CD4-positive, alpha-beta T cell treated with Interleukin-21 for 1 hour (primary cell): ENCODE measurements at regions not wholly inside any gene's neighbourhood (a gene's known extent, or its start where the extent isn't known, plus 50 kb on each side); places are given as distances from the start of the nearest gene placed in this dataset.

ENCODE experiments used
- DNase-seq: peaks from one replicate; pipeline ENCODE4 v3.0.0-alpha.2; 2020

GRCh38 chr11:32210556-32210955 is 119.7 kb downstream of the RCN1 start:
- no peak for DNase-seq

GRCh38 chr11:32213223-32213622 is 122.3 kb downstream of the RCN1 start:
- no peak for DNase-seq

- DNase-seq, result no peak
Measured at GRCh38 chr11:32215157-32215556, 124.3 kb downstream of the RCN1 start.

GRCh38 chr11:32216749-32217148 is 125.9 kb downstream of the RCN1 start:
- no peak for DNase-seq

GRCh38 chr11:32219320-32219719 is 128.4 kb downstream of the RCN1 start:
- no peak for DNase-seq

GRCh38 chr11:32221476-32222032 is 130.7 kb downstream of the RCN1 start:
- no peak for DNase-seq

DNA sequence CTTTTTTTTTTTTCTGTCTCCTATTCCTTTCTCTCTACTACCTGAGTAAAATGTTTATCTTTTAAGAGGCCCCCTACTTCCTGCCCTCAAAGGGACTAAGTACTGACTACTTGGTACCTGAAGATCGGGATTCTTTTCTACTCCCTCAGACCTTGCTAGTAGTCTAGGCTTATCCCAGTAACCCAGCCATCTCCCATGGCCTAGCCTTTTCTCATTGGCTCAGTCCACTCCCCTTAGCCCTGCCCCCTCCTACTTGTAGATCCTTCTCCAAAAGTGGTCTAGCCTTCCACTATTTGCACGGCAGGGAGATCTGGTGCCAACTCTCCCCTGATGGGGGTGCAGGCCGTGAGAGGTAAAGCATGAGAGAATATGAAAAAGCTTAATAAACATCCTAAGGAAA is 133.7 kb downstream of the RCN1 start:
- no peak for DNase-seq

GRCh38 chr11:32225571-32226285 is 134.9 kb downstream of the RCN1 start:
- DNase-seq, result no peak

DNA sequence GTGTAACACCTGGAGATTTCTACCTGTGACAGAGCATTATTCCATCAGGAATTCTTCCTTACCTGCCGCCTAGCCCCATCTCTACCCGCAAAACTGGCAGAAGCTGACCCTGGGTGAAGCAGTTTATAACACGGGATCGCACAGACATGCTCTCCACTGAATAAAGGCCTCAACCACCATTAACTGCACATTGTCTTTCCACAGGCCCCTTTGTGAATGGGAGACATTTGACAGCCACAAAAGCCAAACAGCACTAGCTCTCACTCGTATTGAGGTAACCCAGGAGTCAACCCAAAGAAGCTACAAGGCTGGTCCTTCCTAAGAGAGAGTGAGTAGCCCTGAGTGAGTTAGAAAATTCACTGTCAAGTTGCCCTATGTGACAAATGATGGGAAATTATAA is 135.6 kb downstream of the RCN1 start:
- DNase-seq, result no peak

DNA sequence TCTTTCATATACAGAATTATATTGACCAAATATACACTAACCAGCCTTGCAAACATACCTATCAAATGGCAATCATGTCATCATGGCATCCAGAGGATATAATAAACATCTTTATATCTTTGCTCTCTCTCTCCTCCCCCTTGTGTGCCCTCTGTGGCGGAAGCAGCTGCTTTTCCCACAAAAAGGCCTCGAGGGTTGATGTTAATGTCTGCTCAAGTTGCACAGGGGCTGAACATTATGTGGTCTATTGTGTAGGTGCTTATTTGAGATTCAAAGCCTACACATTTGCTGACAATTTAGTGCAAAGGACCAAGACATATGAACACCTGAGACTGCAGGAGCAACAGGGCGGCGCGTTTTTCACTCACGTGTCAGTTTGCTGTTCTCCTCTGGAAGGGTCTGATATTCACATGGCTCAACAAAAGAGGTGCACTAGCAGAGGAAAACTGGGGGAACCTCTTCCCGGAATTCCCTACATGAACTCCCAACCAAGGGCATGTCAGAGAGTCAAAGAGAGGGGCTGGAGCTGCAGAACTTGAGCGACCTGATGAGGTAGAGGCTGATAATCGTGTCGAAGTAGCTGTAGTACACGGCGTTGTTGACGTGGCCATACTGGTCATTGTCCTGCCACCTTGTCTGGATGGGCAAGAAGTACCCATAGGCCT is 138.8 kb downstream of the RCN1 start:
- no peak for DNase-seq

- peak; percentile 4 for DNase-seq
Measured at GRCh38 chr11:32231909-32232493, 141.1 kb downstream of the RCN1 start.

GRCh38 chr11:32232516-32232915 is 141.6 kb downstream of the RCN1 start:
- no peak for DNase-seq

GRCh38 chr11:32233276-32233675 is 142.4 kb downstream of the RCN1 start:
- DNase-seq, result no peak

DNA sequence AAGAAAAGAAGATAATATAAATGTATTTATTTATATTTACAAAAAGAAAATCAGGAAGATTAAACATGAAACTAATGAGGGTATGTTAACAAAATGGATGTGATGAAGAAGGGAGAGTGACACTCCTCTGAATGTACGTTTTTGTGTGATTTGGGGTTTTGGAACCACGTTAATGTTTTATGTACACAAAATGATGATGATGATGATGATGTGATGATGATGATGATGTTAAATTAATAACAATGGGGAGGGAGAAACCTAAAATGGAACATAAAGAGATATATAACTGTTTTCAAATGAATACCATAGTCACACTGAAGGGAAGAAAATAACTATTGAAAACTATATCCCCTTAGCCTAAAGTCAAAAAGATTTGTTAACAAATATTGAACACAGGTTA is 143.1 kb downstream of the RCN1 start:
- no peak for DNase-seq

DNA sequence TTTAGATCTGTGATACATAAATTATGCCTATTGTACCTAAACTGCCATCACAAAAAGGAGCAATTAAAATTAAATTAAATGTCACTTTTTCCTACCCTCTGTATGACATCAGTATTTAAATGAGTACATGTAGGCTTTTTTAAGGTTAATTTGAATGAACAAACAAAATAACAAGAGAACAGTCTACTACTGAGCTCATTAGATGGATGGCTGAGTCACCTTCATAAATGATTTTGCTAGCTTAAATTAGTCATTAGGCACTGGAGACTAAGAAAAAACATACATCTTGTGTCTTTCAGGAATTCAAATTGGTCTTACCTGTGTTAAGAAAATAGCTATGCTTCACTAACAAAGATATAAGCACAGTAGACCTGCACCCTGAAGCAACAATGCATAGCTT is 153.6 kb downstream of the RCN1 start:
- DNase-seq, result no peak

DNA sequence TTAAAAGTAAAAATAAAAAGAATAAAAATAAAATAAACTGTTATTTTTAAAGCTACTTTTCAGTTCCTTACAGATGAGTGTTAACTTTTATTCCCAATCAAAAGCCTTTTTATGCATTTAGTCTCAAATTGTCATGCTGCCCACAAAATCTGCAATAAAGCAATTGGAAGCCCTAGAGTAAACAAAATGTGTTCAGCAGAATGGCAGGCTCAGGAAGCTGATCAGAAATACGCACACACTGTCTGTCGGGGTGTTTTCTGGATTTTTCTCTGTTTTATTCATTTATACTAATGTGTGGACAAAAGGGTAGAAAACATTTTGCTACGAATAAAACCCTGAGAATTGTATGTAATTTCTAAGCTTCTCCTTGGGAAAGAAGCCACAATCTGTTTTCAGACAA is 162.8 kb downstream of the RCN1 start:
- no peak for DNase-seq

DNA sequence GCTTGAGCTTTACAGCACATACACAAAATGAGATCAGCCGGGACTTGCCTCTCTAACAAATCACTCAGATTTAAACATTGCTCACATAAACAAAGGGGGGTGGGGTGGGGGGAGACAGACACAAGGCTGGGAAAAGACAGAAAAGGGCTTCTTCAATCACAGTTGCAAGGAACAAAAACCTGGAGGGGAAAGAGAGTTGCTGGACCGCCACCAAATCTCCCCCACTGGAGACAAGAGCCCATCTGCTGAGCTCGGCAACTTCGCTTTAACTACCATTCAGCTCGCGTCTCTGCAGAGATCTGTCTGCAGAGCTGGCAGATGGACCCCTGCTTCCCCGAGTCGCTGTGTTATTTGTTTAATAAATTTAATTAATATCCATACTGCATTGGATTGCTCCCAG is 165.0 kb downstream of the RCN1 start:
- DNase-seq, result no peak

DNA sequence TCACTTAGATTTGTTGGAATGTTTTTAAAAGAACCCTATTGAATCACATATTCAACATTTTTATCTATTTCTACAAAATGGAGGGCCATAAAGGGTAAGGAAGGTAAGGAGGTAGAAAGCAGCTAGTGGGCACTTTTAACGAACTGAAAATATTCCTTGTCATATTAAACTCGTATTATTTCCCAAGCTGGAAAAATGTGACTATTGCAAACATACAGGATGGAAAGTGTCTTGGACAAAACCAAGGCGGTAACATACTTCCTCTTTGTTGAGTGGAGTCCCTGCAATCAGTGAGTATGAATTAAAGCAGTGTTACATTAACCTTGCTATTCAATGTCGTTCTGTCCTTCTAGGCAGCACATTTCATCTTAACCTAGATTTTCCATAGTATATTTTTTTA is 165.6 kb downstream of the RCN1 start:
- no peak for DNase-seq

GRCh38 chr11:32259641-32260081 is 168.8 kb downstream of the RCN1 start:
- DNase-seq, result no peak

DNA sequence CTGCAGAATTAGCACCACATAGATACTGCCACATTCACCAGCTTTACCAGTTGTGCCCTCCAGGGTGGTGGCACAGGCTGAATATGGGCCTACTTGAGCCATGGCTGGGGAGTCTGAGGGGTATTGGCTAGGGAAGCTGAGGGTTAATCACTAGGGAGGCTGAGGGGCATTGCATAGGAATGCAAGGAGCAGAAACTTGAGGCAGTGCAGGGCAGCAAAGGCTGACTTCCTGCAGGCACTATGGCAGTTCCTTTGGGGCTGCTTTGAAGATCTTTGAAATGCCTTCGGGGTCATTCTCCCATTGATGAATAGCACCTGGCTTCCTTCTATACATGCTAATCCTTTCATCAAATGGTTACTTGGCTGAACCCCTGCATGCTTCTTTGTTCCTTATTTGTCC is 171.5 kb downstream of the RCN1 start:
- DNase-seq, result no peak

GRCh38 chr11:32265911-32266310 is 169.4 kb downstream of the WT1 start:
- DNase-seq, result no peak

DNA sequence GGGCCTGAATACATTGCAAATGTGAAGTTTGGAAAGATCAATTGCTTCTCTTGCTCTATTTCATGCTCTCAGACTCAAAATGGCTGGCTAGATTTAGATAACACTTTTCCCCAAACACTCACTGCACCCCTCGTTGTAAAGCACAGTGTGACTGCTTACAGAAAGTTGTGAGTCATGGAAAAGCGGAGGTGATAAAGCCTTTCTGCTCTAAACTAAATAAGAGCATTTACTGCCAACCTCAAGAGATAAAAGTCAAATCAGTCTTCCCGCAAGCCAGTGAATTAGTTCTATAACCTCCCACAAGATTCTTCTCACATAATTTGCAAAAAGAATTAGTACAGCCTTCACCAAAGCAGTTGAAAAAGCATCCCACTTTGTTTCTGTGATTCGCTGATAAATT is 168.7 kb downstream of the WT1 start:
- DNase-seq, result no peak

DNA sequence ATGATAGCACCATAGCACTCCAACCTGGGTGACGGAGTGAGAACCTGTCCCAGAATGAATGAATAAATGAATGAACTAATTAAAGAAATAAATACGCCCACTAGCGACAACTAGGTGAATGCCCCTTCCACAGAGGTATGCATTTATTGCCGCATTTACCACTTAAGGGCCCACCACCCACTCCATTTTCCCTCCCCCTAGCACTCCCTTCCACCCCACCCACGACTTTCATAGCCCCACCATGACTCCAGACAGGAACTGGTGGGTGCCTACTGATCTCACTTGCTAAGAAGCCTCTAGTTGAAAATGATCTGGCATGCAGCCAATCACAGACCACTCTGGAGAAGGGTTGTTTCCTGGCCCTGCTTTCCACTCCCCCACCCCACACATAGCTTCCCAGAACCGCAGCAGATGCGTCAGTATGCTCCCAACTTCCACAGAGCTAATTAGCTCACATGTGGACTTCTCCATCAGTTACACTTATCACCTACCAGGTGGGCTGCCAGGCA is 167.6 kb downstream of the WT1 start:
- DNase-seq, result no peak

DNA sequence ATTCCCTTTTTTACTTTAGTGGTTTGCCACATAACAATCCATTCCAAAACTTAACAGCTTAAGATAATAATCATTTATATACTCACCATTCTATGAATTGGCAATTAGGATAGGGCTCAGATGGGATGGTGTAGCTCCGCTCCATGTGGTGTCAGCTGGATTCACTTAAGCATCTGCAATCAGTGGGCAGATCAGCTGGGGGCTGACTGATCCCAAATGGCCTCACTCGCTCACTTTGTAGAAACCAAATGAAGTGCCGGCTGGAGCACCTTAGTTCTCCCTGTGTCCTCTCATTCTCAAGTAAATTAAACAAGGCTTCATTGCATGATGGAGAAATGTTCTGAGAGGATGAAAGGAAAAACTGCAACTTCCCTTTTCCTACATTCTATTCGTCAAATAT is 161.4 kb downstream of the WT1 start:
- DNase-seq, result no peak
